Caco-2 (cell line): ENCODE measurements at regions not wholly inside any gene's neighbourhood (a gene's known extent, or its start where the extent isn't known, plus 50 kb on each side); places are given as distances from the start of the nearest gene placed in this dataset.
A peak's percentile ranks its signal among the peaks of the same experiment; 100 is the strongest.

Source experiments
- BruUV-seq: library from RNA; stranded (reverse); fragments of 400-500 nt; replicated peaks from 2 replicates; lab custom pipeline; 2021; lab: Mats Ljungman, UMichigan
- CTCF ChIA-PET: fragments of 300-600 bp; sonication (Branson Sonifier 250); formaldehyde crosslinking; loops from one replicate; lab custom pipeline; 2022; ENCODE audit warnings: antibody characterized with exemption; lab: Charles Lee
- POLR2A ChIA-PET: fragments of 300-600 bp; sonication (Branson Sonifier 250); formaldehyde crosslinking; loops from one replicate; lab custom pipeline; 2022; ENCODE audit warnings: antibody characterized with exemption; lab: Charles Lee
- DNase-seq, 2 experiments: peaks; one replicate each; pipeline versions ENCODE4 v3.0.0 to v3.0.0-alpha.2; 2020 to 2022
- H3K27me3 ChIP-seq: replicated peaks from 2 replicates; pipeline ENCODE4 v1.6.0; 2011; ENCODE audit warnings: low read length; ENCODE audit not compliant: control insufficient read depth, insufficient read depth
- H3K36me3 ChIP-seq: 2 replicates; pipeline ENCODE4 v1.5.1; 2011; ENCODE audit warnings: low read length; ENCODE audit not compliant: control insufficient read depth, insufficient read depth
- H3K4me1 ChIP-seq: fragments of 250-450 bp; sonication (Bioruptor Pico); 2 replicates; pipeline ENCODE4 v1.5.1; 2020; ENCODE audit warnings: mild to moderate bottlenecking
- H3K4me3 ChIP-seq: 2 replicates; pipeline ENCODE4 v1.5.1; 2011; ENCODE audit warnings: low read depth, mild to moderate bottlenecking, control low read depth, low read length
- H3K9me3 ChIP-seq: fragments of 250-450 bp; sonication (Bioruptor Pico); 2 replicates; pipeline ENCODE4 v1.5.1; 2020; ENCODE audit warnings: mild to moderate bottlenecking, moderate library complexity
- H3K27ac Mint-ChIP-seq: one replicate; pipeline ENCODE4 v1.8.0; 2022; ENCODE audit warnings: mixed read lengths; ENCODE audit not compliant: unreplicated experiment
- H3K27me3 Mint-ChIP-seq: one replicate; pipeline ENCODE4 v1.8.0; 2022; ENCODE audit warnings: mixed read lengths; ENCODE audit not compliant: insufficient read depth, unreplicated experiment
- H3K36me3 Mint-ChIP-seq: one replicate; pipeline ENCODE4 v1.8.0; 2022; ENCODE audit warnings: mild to moderate bottlenecking, mixed read lengths; ENCODE audit not compliant: insufficient read depth, unreplicated experiment
- H3K4me1 Mint-ChIP-seq: one replicate; pipeline ENCODE4 v1.8.0; 2022; ENCODE audit warnings: low read depth, mixed read lengths; ENCODE audit not compliant: unreplicated experiment
- H3K4me3 Mint-ChIP-seq: one replicate; pipeline ENCODE4 v1.8.0; 2022; ENCODE audit warnings: mild to moderate bottlenecking, moderate library complexity, mixed read lengths; ENCODE audit not compliant: unreplicated experiment
- H3K9me3 Mint-ChIP-seq: one replicate; pipeline ENCODE4 v1.8.0; 2022; ENCODE audit warnings: mixed read lengths; ENCODE audit not compliant: unreplicated experiment
- CTCF ChIP-seq, 2 experiments: fragments of 200-600 bp in 1 of 2; IDR thresholded peaks; 1 replicate in 1 of 2; 2 replicates in 1 of 2; pipeline versions ENCODE4 v1.5.1 to v1.8.0; 2011 to 2022; ENCODE audit warnings: antibody characterized with exemption in 1 of 2, control low read depth in 1 of 2, inconsistent platforms in 1 of 2, low read depth in 1 of 2, low read length in 1 of 2, mild to moderate bottlenecking in 1 of 2, moderate library complexity in 1 of 2; ENCODE audit not compliant: insufficient read depth in 1 of 2, severe bottlenecking in 1 of 2, unreplicated experiment in 1 of 2
- intact Hi-C: fragments of 100-400 bp; cut with micrococcal nuclease; formaldehyde crosslinking; loops from one replicate; pipeline ENCODE4 v1.10.0; 2022; ENCODE audit not compliant: unreplicated experiment

GRCh38 chr6:56734335-56734734 is 91.6 kb upstream of the DST start:
- no TSS peak for BruUV-seq
- H3K27me3 ChIP-seq: no peaks in the 10 kb centered on the region
- Mint-ChIP-seq H3K4me3 (no peak overlapping the region), H3K27me3 (no peaks in the 10 kb centered on the region), H3K27ac (no peak overlapping the region), H3K9me3 (no peaks in the 10 kb centered on the region), H3K4me1 (peaks cover 27% of the 10 kb centered on the region), H3K36me3 (peaks cover 5% of the 10 kb centered on the region)
- ChIA-PET CTCF (no interaction called here), POLR2A (no interaction called here)
- no peak overlapping the region for H3K4me3 ChIP-seq
- DNase-seq: no peak
- no peaks in the 10 kb centered on the region for H3K36me3 ChIP-seq
- no peak for TF ChIP-seq CTCF (IDR thresholded peaks at IDR 0.05; ENCODE audit: insufficient read depth in 1 of 2, low read depth in 1 of 2, low read length in 1 of 2, severe bottlenecking in 1 of 2, unreplicated experiment in 1 of 2)
- intact Hi-C loops: no loop called here
- peaks cover 28% of the 10 kb centered on the region for H3K4me1 ChIP-seq
- no peaks in the 10 kb centered on the region for H3K9me3 ChIP-seq

GRCh38 chr6:56733211-56733697 is 90.6 kb upstream of the DST start:
- ChIA-PET POLR2A (no interaction called here), CTCF (no interaction called here)
- Mint-ChIP-seq H3K4me1 (peaks cover 34% of the 10 kb centered on the region), H3K9me3 (no peaks in the 10 kb centered on the region), H3K27me3 (no peaks in the 10 kb centered on the region), H3K36me3 (peaks cover 5% of the 10 kb centered on the region), H3K27ac (peak overlapping the region; percentile 43), H3K4me3 (no peak overlapping the region)
- intact Hi-C loops: no loop called here
- H3K4me3 ChIP-seq: no peak overlapping the region
- H3K27me3 ChIP-seq: no peaks in the 10 kb centered on the region
- TF ChIP-seq CTCF (IDR thresholded peaks at IDR 0.05; ENCODE audit: insufficient read depth in 1 of 2, low read depth in 1 of 2, low read length in 1 of 2, severe bottlenecking in 1 of 2, unreplicated experiment in 1 of 2): no peak
- no peaks in the 10 kb centered on the region for H3K9me3 ChIP-seq
- no peaks in the 10 kb centered on the region for H3K36me3 ChIP-seq
- BruUV-seq: no TSS peak
- H3K4me1 ChIP-seq: peaks cover 39% of the 10 kb centered on the region
- no peak for DNase-seq

GRCh38 chr6:56732517-56732916 is 89.8 kb upstream of the DST start:
- BruUV-seq: no TSS peak
- Mint-ChIP-seq H3K4me3 (no peak overlapping the region), H3K27ac (peak overlapping the region; percentile 43), H3K9me3 (no peaks in the 10 kb centered on the region), H3K4me1 (peaks cover 38% of the 10 kb centered on the region), H3K36me3 (peaks cover 5% of the 10 kb centered on the region), H3K27me3 (no peaks in the 10 kb centered on the region)
- no peak for TF ChIP-seq CTCF (IDR thresholded peaks at IDR 0.05; ENCODE audit: insufficient read depth in 1 of 2, low read depth in 1 of 2, low read length in 1 of 2, severe bottlenecking in 1 of 2, unreplicated experiment in 1 of 2)
- Histone ChIP-seq H3K4me3 (no peak overlapping the region), H3K4me1 (peaks cover 46% of the 10 kb centered on the region), H3K36me3 (no peaks in the 10 kb centered on the region), H3K9me3 (no peaks in the 10 kb centered on the region), H3K27me3 (no peaks in the 10 kb centered on the region)
- intact Hi-C loops: no loop called here
- ChIA-PET POLR2A (no interaction called here), CTCF (no interaction called here)
- no peak for DNase-seq
